ENCODE measurements at regions not wholly inside any gene's neighbourhood (a gene's known extent, or its start where the extent isn't known, plus 50 kb on each side); places are given as distances from the start of the nearest gene placed in this dataset.

DNA sequence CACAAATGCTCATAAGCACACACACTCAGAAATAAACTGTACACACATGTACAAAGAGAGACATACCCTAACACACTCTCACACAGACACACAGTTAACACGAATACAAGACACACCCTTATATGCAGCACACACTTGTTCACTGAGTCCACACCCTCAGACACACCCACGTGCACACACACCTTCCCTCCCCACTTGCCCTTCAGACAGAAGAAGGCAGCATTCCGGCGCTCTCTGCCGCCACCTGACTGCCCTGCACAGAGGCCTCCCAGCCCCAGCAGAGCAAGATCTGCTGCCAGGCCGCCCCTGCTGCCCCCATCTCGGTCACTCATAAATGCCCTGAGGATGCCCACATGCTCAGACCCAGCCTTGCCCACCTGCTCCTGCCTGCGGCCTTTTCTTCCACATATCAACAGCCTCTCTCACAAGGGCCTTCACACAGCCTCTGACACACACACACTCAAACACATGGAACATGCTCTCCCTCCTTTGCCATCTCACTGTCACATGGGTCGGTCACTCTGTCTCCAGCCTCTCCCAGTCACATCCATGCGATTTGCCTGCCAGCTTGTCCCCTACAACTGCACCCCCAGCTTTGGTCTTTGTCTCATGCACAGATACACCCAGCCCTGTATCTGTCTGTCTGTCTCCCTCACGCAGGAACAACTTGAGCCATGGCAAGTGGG is 71.1 kb downstream of the EPHB3 start:
- DNase-seq (ENCODE audit: low read depth in 4 of 4, low spot score in 3 of 4), result no peak

All from right renal pelvis (tissue), 4 donors.